GM13976 (cell line): ENCODE measurements at regions not wholly inside any gene's neighbourhood (a gene's known extent, or its start where the extent isn't known, plus 50 kb on each side); places are given as distances from the start of the nearest gene placed in this dataset.

Experiments
- DNase-seq: peaks from one replicate; pipeline ENCODE4 v3.0.0; 2012; ENCODE audit warnings: low spot score
- in situ Hi-C: fragments of 300-500 bp; cut with MboI; formaldehyde crosslinking; loops from one replicate; pipeline ENCODE4 v1.12.0; 2022; ENCODE audit warnings: low sequenced_read_pairs, mixed read lengths, inconsistent platforms; ENCODE audit not compliant: unreplicated experiment
- TF ChIP-seq, protein P1 (sequence below): IDR thresholded peaks from 2 replicates; pipeline ENCODE4 v1.5.1; 2012; ENCODE audit warnings: borderline replicate concordance, mild to moderate bottlenecking; ENCODE audit not compliant: insufficient read depth; ENCODE audit errors: extremely low read depth, missing control alignments, control extremely low read depth

DNA sequence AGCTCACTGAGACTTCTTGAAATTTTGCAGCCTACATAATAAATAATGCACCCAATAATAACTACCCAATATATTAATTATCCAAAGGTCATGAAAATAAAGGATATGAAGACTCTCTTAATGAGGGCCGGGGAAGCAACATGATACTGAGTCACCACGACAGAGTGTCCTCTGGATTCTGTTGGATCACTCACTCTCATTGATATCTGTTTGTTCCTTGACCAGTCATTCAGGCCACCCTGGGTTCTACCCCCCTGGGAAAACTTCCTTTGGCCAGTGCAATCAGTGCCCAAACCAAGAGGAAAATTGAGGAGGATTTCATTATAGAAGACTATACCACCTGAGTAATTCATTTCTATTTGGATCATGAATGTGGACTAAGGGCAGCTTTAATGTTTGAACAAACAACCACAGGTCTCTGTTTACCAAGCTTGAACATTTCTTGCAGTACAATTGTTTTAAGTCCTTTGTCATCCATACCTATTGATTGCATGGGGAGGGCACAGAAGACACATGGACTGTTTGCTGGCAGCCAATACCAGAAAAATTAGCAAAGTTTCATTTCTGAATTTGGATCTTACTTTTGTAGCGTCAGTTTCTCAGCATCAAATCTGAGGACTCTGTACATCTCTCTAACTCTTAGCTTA, 137.2 kb upstream of the FGGY start:
- in situ Hi-C loops: no loop called here
- DNase-seq: no peak
- TF ChIP-seq, protein P1, sequence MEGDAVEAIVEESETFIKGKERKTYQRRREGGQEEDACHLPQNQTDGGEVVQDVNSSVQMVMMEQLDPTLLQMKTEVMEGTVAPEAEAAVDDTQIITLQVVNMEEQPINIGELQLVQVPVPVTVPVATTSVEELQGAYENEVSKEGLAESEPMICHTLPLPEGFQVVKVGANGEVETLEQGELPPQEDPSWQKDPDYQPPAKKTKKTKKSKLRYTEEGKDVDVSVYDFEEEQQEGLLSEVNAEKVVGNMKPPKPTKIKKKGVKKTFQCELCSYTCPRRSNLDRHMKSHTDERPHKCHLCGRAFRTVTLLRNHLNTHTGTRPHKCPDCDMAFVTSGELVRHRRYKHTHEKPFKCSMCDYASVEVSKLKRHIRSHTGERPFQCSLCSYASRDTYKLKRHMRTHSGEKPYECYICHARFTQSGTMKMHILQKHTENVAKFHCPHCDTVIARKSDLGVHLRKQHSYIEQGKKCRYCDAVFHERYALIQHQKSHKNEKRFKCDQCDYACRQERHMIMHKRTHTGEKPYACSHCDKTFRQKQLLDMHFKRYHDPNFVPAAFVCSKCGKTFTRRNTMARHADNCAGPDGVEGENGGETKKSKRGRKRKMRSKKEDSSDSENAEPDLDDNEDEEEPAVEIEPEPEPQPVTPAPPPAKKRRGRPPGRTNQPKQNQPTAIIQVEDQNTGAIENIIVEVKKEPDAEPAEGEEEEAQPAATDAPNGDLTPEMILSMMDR: no peak

DNA sequence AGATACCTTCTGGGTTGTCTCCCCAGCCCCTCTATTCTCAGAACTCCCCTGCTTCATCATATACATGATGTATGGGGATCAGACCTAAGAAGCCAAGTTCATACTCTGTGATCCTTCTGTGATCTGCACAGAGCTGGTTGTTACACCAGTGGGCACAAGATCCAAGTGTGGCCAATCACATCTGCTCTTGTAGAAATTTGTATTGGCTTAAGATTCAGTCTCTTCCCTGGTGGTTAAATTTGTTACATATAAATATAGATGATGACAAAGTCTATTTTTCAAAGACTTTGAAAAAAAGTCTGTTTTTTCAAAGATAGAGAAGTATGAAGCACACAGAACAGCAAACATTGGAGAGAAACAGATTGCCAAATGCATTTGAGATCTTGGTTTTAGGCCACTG, 135.8 kb upstream of the FGGY start:
- DNase-seq: no peak
- in situ Hi-C loops: no loop called here
- TF ChIP-seq, protein P1: no peak

DNA sequence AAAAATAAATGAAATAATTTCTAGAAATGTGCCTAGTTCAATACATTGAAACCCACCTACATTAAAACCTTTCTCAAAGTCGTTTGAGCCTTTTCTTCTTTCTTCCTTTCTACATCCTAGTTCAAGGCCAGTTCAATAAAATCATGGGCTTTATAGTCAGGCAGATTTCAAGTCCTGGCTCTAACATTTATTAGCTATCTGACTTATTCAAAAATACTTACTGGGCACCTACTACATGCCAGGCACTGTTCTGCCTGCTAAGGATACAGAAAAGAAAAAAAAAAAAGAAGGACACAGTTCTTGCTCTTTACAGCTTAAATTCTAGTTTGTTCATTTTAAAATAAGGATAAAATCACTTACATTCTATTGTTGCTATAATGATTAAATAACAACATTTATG, 134.2 kb upstream of the FGGY start:
- in situ Hi-C loops: no loop called here
- TF ChIP-seq, protein P1: no peak
- DNase-seq: no peak

DNA sequence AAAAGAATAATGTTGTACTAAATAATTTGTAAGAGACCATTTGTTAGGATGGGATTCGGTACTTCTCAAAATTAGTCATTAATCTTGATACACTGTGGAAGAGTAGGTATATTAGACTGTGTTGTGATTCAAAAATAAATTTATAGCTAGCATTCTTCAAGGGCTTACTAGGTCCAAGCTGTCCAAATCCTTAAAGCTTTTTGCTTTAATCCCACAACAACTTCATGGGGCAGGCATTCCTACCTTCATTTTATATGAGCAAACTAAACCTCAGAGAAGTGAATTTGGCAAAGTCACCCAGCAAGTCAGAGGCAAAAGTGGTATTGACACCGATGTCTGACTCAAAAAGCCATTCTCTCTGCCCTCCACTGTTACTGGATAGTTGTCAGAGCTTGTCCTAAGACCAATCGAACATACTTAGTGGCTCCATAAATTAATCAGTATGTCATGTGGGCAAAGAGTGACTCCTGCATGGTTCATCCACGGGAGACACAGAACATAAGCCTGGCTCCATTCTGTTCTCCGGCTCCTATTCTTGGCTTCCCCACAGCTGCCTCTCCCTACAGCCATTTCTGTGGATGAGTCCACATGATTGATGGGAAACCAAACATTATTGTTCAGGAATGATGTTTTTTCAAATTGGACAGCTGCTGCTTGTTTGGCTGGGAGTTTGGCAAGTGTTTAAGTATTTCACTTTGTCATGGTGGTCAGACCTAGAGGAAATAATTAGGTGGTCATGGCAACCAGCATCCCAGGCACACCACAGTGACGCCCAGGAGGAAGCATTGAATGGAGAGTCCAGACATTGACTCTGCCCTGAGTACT, 133.4 kb upstream of the FGGY start:
- in situ Hi-C loops: no loop called here
- TF ChIP-seq, protein P1: no peak
- no peak for DNase-seq

DNA sequence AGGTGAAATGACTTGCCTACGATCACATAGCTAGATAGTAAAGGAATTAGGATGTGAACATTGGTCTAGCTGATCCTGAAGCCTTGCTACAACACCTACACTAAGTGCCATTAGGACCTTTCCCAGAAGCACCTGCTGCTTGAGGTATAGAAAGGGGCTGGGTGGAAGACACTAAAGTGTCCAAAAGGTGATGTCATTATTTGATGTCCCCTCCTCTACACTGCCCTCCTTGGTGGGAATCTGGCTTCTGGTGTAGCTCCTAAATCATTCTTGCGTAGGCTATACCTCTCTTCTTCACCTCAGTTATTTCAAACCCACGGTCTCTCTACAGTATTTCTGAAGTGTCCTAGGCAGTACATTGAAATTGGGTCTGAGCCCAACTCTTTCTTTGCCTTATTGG, 132.5 kb upstream of the FGGY start:
- DNase-seq: no peak
- in situ Hi-C loops: no loop called here
- TF ChIP-seq, protein P1: no peak

DNA sequence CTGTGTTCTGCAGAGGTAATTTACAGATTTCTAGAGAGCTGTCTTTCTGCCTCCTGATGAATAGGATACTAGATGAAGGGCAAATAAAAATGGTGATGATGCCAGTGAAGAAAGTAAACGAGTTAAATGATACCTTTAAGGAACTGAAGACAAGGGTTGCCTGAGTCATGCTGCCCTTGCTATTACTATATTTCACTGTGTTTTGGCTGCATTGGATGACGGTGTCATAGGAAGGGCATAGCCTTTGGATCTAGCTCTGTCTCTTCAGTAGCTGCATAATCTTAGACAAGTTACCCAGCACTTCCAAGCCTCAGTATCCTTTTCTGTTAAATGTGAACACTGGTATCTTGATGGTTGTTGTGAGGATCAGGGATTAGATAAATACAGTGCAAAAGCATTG, 131.5 kb upstream of the FGGY start:
- DNase-seq: no peak
- in situ Hi-C loops: no loop called here

More for the DNA sequence above, 131.5 kb upstream of the FGGY start:
- TF ChIP-seq, protein P1: no peak
